A549 (cell line): ENCODE measurements at regions not wholly inside any gene's neighbourhood (a gene's known extent, or its start where the extent isn't known, plus 50 kb on each side); places are given as distances from the start of the nearest gene placed in this dataset.

Source experiments
- ATAC-seq, 2 experiments: fragments of 200-7000 bp in 1 of 2; fragments of >200 bp in 1 of 2; cut with Nextera tagmentation in 1 of 2; cut with Tn5 transposase in 1 of 2; 3 replicates each; pipeline versions ENCODE4 v1.8.0 to v1.9.1; 2018 to 2020; ENCODE audit warnings: mild to moderate bottlenecking in 1 of 2, moderate library complexity in 1 of 2
- CTCF ChIA-PET: fragments of 300-600 bp; sonication (Branson Sonifier 250); formaldehyde crosslinking; extraction: SDS; loops from one replicate; lab custom pipeline; 2021; ENCODE audit warnings: antibody characterized with exemption, inconsistent platforms; lab: Yijun Ruan, JAX
- POLR2A ChIA-PET: fragments of 350-600 bp; formaldehyde crosslinking; extraction: SDS; loops from one replicate; lab custom pipeline; 2021; ENCODE audit warnings: antibody characterized with exemption, inconsistent platforms; lab: Yijun Ruan, JAX
- DNase-seq, 2 experiments: peaks; one replicate each; pipeline versions ENCODE4 v3.0.0 to v3.0.0-alpha.2; 2011 to 2016; ENCODE audit warnings: low read depth in 1 of 2, low spot score in 1 of 2
- FAIRE-seq: peaks from 2 replicates; lab custom pipeline; 2011; peaks lifted over from hg19 to GRCh38; lab: Jason Lieb, UNC
- H3K27ac ChIP-seq, 2 experiments: fragments of >200 bp; sonication (Bioruptor Twin); formaldehyde crosslinking; 3 replicates each; pipeline ENCODE4 v1.5.1; 2016 to 2017
- H3K4me1 ChIP-seq: fragments of >200 bp; sonication (Bioruptor Twin); formaldehyde crosslinking; 3 replicates; pipeline ENCODE4 v1.6.1; 2016
- H3K4me2 ChIP-seq: fragments of >200 bp; sonication (Bioruptor Twin); formaldehyde crosslinking; 3 replicates; pipeline ENCODE4 v1.6.1; 2016
- H3K4me3 ChIP-seq: fragments of >200 bp; sonication (Bioruptor Twin); formaldehyde crosslinking; 3 replicates; pipeline ENCODE4 v1.5.1; 2016
- H3K9me3 ChIP-seq: fragments of >200 bp; sonication (Bioruptor Twin); formaldehyde crosslinking; 3 replicates; pipeline ENCODE4 v1.6.1; 2016
- BHLHE40 ChIP-seq: IDR thresholded peaks from 2 replicates; pipeline ENCODE4 v1.6.1; 2012; ENCODE audit warnings: low read depth, low read length, inconsistent platforms
- CBX2 ChIP-seq: fragments of 200-600 bp; sonication (generic); IDR thresholded peaks from 2 replicates; pipeline ENCODE4 v1.6.1; 2016; ENCODE audit warnings: low read depth, mild to moderate bottlenecking, borderline replicate concordance
- CHD2 ChIP-seq: fragments of 150-350 bp; IDR thresholded peaks from 2 replicates; pipeline ENCODE4 v1.6.1; 2014; ENCODE audit warnings: low read length; ENCODE audit not compliant: partially characterized antibody
- CHD4 ChIP-seq: fragments of 200-600 bp; sonication (generic); IDR thresholded peaks from 2 replicates; pipeline ENCODE4 v1.6.1; 2016; ENCODE audit warnings: antibody characterized with exemption, mild to moderate bottlenecking, borderline replicate concordance
- EHMT2 ChIP-seq: fragments of 200-600 bp; sonication (generic); IDR thresholded peaks from 2 replicates; pipeline ENCODE4 v1.6.1; 2016; ENCODE audit warnings: antibody characterized with exemption, low read depth, mild to moderate bottlenecking, moderate library complexity
- ESRRA ChIP-seq: fragments of 150-350 bp; IDR thresholded peaks from 2 replicates; pipeline ENCODE4 v1.6.1; 2014; ENCODE audit warnings: mild to moderate bottlenecking, low read length, borderline replicate concordance
- FOSL2 ChIP-seq, 2 experiments: fragments of 450-650 bp in 1 of 2; fragments of >200 bp in 1 of 2; sonication (Bioruptor Twin) in 1 of 2; formaldehyde crosslinking; IDR thresholded peaks; 2 replicates each; pipeline versions ENCODE4 v1.5.0 to v1.6.1; 2016 to 2020; ENCODE audit warnings: mild to moderate bottlenecking in 1 of 2, moderate library complexity in 1 of 2
- HOXA7 ChIP-seq: fragments of 250-450 bp; sonication (Bioruptor Pico); IDR thresholded peaks from 2 replicates; pipeline ENCODE4 v1.5.0; 2020; ENCODE audit warnings: mild to moderate bottlenecking, moderate library complexity
- HOXB13 ChIP-seq: fragments of 250-450 bp; sonication (Bioruptor Pico); IDR thresholded peaks from 2 replicates; pipeline ENCODE4 v1.5.0; 2020; ENCODE audit warnings: low read depth, mild to moderate bottlenecking, moderate library complexity
- JUN ChIP-seq, 2 experiments: fragments of >200 bp; sonication (Bioruptor Twin); formaldehyde crosslinking; IDR thresholded peaks; 2 replicates in 1 of 2; 3 replicates in 1 of 2; pipeline ENCODE4 v1.6.1; 2016 to 2017
- JUNB ChIP-seq: fragments of >200 bp; sonication (Bioruptor Twin); formaldehyde crosslinking; IDR thresholded peaks from 2 replicates; pipeline ENCODE4 v1.6.1; 2016
- KDM1A ChIP-seq: fragments of 200-600 bp; sonication (generic); IDR thresholded peaks from 2 replicates; pipeline ENCODE4 v1.6.1; 2016; ENCODE audit warnings: low read depth, mild to moderate bottlenecking
- KDM5A ChIP-seq: fragments of 200-600 bp; sonication (generic); IDR thresholded peaks from 2 replicates; pipeline ENCODE4 v1.6.1; 2016; ENCODE audit warnings: antibody characterized with exemption, mild to moderate bottlenecking
- MYC ChIP-seq: IDR thresholded peaks from 2 replicates; pipeline ENCODE4 v1.6.1; 2012; ENCODE audit warnings: mild to moderate bottlenecking, inconsistent platforms, low read length, improper control_type of control experiment, borderline replicate concordance
- NPAS2 ChIP-seq: fragments of 250-450 bp; sonication (Bioruptor Pico); IDR thresholded peaks from 2 replicates; pipeline ENCODE4 v1.8.0; 2022; ENCODE audit warnings: mild to moderate bottlenecking, moderate library complexity, borderline replicate concordance
- POLR2A ChIP-seq: IDR thresholded peaks from 2 replicates; pipeline ENCODE4 v1.6.1; 2012; ENCODE audit warnings: mild to moderate bottlenecking, low read length
- RCOR1 ChIP-seq: fragments of 150-350 bp; IDR thresholded peaks from 2 replicates; pipeline ENCODE4 v1.6.1; 2014; ENCODE audit warnings: antibody characterized with exemption, low read length, low read depth
- RFX5 ChIP-seq: fragments of 450-650 bp; IDR thresholded peaks from 2 replicates; pipeline ENCODE4 v1.7.1; 2014; ENCODE audit warnings: antibody characterized with exemption, mild to moderate bottlenecking, moderate library complexity
- SREBF2 ChIP-seq: fragments of 450-650 bp; IDR thresholded peaks from 2 replicates; pipeline ENCODE4 v1.6.1; 2014; ENCODE audit warnings: mild to moderate bottlenecking, moderate library complexity
- ZC3H11A ChIP-seq: fragments of 450-650 bp; IDR thresholded peaks from 2 replicates; pipeline ENCODE4 v1.6.1; 2014; ENCODE audit warnings: antibody characterized with exemption, mild to moderate bottlenecking
- ZSCAN20 ChIP-seq: fragments of 250-450 bp; sonication (Bioruptor Pico); IDR thresholded peaks from 2 replicates; pipeline ENCODE4 v1.8.0; 2022; ENCODE audit warnings: mild to moderate bottlenecking, moderate library complexity
- WGBS: methylation state at CpG from one replicate; pipeline ENCODE4 v1.1.6; 2017; ENCODE audit errors: missing lambda C conversion rate; 5-methylcytosine and 5-hydroxymethylcytosine counted together
- TF ChIP-seq, protein P1 (sequence below): IDR thresholded peaks from 2 replicates; pipeline ENCODE4 v1.6.1; 2012
- TF ChIP-seq, protein P2 (sequence below): fragments of 200-600 bp; sonication (generic); IDR thresholded peaks from 2 replicates; pipeline ENCODE4 v1.6.1; 2016; ENCODE audit warnings: antibody characterized with exemption, mild to moderate bottlenecking, moderate library complexity
- TF ChIP-seq, protein P3 (sequence below): fragments of >200 bp; sonication (Bioruptor Twin); formaldehyde crosslinking; IDR thresholded peaks from 2 replicates; pipeline ENCODE4 v1.6.1; 2016
- TF ChIP-seq, protein P4 (sequence below): fragments of 250-450 bp; sonication (Bioruptor Pico); IDR thresholded peaks from 2 replicates; pipeline ENCODE4 v1.5.0; 2020; ENCODE audit warnings: low read depth, mild to moderate bottlenecking, moderate library complexity
- TF ChIP-seq, protein P5 (sequence below): fragments of >200 bp; sonication (Bioruptor Twin); formaldehyde crosslinking; IDR thresholded peaks from 3 replicates; pipeline ENCODE4 v1.5.1; 2016

DNA sequence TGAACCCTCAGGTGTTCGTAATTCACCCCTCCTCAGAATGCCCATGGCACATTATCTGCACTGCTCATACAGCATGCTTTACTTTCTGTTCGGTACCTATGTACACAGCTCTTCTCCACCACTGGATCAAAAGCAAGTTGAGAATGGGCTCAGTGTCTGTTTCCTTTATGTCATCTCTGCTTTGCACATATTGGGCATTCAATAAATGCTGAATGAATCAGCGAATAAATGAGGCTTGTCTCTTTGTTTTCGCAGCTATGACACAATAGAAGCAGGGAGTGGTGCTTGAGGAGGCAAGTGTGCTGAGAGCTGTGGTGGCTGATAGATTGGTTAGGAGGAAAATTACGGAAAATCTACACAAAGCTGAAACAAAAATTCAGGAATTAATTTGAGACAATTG is 109.1 kb upstream of the VMA21 start:
- H3K9me3 ChIP-seq = no peaks in the 10 kb centered on the region
- CTCF ChIA-PET = no interaction called here
- ATAC-seq = no peak
- TF ChIP-seq, protein P1, sequence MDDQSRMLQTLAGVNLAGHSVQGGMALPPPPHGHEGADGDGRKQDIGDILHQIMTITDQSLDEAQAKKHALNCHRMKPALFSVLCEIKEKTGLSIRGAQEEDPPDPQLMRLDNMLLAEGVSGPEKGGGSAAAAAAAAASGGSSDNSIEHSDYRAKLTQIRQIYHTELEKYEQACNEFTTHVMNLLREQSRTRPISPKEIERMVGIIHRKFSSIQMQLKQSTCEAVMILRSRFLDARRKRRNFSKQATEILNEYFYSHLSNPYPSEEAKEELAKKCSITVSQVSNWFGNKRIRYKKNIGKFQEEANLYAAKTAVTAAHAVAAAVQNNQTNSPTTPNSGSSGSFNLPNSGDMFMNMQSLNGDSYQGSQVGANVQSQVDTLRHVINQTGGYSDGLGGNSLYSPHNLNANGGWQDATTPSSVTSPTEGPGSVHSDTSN = no peak
- TF ChIP-seq POLR2A (no peak), KDM5A (no peak), ESRRA (no peak), BHLHE40 (no peak), ZSCAN20 (CRISPR knock-in tag) (no peak), CHD2 (no peak)
- TF ChIP-seq, all 56 proteins: peak for 0
- Histone ChIP-seq H3K4me2 (no peak overlapping the region), H3K27ac (no peak overlapping the region), H3K4me3 (no peak overlapping the region), H3K4me1 (no peaks in the 10 kb centered on the region)
- no peak for FAIRE-seq
- no peak for DNase-seq
- under 1% methylated on average over 5 of the region's 5 CpGs for WGBS
- POLR2A ChIA-PET = interaction anchor here (0.6 kb wide), 1 partner anchor 595 kb away, joined by 4 read pairs; no protein-coding TSS in a partner anchor

DNA sequence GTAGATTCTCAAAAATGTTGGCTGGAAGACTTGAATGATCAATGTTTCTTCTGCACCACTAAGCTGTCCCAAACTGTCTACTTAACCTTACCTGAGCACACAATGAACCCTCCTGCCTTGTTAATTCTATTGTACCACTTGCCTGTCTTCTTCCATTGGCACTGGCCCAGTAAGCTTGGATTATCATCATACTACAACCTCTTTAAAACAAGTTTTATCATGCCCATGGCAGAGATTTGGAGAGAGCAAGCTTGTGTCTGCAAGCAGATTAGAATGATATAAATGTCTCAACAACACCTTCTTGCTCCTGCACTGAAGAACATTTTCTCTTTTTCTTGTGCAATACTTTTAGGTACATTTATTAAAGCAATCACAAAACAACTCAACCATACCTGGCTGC is 74.0 kb upstream of the VMA21 start:
- H3K4me1 ChIP-seq = no peaks in the 10 kb centered on the region
- no peak for ATAC-seq
- DNase-seq = no peak
- H3K4me2 ChIP-seq = no peak overlapping the region
- ChIA-PET CTCF (interaction anchor here (0.6 kb wide), 1 partner anchor 53 kb away, joined by 3 read pairs; no protein-coding TSS in a partner anchor), POLR2A (no interaction called here)
- TF ChIP-seq MYC = no peak
- no peak for TF ChIP-seq RFX5
- TF ChIP-seq HOXA7 = no peak
- no peak for TF ChIP-seq NPAS2
- no peak for TF ChIP-seq JUNB
- no peak for TF ChIP-seq KDM5A
- TF ChIP-seq, protein P2, sequence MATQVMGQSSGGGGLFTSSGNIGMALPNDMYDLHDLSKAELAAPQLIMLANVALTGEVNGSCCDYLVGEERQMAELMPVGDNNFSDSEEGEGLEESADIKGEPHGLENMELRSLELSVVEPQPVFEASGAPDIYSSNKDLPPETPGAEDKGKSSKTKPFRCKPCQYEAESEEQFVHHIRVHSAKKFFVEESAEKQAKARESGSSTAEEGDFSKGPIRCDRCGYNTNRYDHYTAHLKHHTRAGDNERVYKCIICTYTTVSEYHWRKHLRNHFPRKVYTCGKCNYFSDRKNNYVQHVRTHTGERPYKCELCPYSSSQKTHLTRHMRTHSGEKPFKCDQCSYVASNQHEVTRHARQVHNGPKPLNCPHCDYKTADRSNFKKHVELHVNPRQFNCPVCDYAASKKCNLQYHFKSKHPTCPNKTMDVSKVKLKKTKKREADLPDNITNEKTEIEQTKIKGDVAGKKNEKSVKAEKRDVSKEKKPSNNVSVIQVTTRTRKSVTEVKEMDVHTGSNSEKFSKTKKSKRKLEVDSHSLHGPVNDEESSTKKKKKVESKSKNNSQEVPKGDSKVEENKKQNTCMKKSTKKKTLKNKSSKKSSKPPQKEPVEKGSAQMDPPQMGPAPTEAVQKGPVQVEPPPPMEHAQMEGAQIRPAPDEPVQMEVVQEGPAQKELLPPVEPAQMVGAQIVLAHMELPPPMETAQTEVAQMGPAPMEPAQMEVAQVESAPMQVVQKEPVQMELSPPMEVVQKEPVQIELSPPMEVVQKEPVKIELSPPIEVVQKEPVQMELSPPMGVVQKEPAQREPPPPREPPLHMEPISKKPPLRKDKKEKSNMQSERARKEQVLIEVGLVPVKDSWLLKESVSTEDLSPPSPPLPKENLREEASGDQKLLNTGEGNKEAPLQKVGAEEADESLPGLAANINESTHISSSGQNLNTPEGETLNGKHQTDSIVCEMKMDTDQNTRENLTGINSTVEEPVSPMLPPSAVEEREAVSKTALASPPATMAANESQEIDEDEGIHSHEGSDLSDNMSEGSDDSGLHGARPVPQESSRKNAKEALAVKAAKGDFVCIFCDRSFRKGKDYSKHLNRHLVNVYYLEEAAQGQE = no peak
- no peak for TF ChIP-seq SREBF2
- no peak for TF ChIP-seq ZC3H11A
- TF ChIP-seq JUN (IDR thresholded peaks at IDR 0.05) = no peak
- no peak for TF ChIP-seq EHMT2
- TF ChIP-seq KDM1A = no peak
- TF ChIP-seq, protein P3, sequence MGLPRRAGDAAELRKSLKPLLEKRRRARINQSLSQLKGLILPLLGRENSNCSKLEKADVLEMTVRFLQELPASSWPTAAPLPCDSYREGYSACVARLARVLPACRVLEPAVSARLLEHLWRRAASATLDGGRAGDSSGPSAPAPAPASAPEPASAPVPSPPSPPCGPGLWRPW = no peak
- TF ChIP-seq CBX2 = no peak
- TF ChIP-seq, protein P4, sequence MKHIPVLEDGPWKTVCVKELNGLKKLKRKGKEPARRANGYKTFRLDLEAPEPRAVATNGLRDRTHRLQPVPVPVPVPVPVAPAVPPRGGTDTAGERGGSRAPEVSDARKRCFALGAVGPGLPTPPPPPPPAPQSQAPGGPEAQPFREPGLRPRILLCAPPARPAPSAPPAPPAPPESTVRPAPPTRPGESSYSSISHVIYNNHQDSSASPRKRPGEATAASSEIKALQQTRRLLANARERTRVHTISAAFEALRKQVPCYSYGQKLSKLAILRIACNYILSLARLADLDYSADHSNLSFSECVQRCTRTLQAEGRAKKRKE = no peak
- TF ChIP-seq, protein P5, sequence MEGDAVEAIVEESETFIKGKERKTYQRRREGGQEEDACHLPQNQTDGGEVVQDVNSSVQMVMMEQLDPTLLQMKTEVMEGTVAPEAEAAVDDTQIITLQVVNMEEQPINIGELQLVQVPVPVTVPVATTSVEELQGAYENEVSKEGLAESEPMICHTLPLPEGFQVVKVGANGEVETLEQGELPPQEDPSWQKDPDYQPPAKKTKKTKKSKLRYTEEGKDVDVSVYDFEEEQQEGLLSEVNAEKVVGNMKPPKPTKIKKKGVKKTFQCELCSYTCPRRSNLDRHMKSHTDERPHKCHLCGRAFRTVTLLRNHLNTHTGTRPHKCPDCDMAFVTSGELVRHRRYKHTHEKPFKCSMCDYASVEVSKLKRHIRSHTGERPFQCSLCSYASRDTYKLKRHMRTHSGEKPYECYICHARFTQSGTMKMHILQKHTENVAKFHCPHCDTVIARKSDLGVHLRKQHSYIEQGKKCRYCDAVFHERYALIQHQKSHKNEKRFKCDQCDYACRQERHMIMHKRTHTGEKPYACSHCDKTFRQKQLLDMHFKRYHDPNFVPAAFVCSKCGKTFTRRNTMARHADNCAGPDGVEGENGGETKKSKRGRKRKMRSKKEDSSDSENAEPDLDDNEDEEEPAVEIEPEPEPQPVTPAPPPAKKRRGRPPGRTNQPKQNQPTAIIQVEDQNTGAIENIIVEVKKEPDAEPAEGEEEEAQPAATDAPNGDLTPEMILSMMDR = no peak
- TF ChIP-seq FOSL2 (IDR thresholded peaks at IDR 0.05) = no peak
- TF ChIP-seq FOSL2 (CRISPR knock-in tag; IDR thresholded peaks at IDR 0.05) = no peak
- TF ChIP-seq CHD4 = no peak
- TF ChIP-seq RCOR1 = no peak
- no peak for TF ChIP-seq HOXB13 (CRISPR knock-in tag)
- H3K4me3 ChIP-seq = no peak overlapping the region
- peak; percentile 7 for FAIRE-seq
- no peak overlapping the region for H3K27ac ChIP-seq
- H3K9me3 ChIP-seq = no peaks in the 10 kb centered on the region
